HepG2 (cell line): ENCODE measurements at regions not wholly inside any gene's neighbourhood (a gene's known extent, or its start where the extent isn't known, plus 50 kb on each side); places are given as distances from the start of the nearest gene placed in this dataset.

Source experiments
- ATAC-seq: fragments of 200-7000 bp; cut with Tn5 transposase; 3 replicates; pipeline ENCODE4 v1.9.1; 2020; ENCODE audit warnings: mild to moderate bottlenecking, moderate library complexity
- BruUV-seq: library from RNA; stranded (reverse); fragments of 400-500 nt; replicated peaks from 2 replicates; lab custom pipeline; 2021; lab: Mats Ljungman, UMichigan
- CTCF ChIA-PET: fragments of 300-600 bp; formaldehyde crosslinking; extraction: SDS; loops from one replicate; lab custom pipeline; 2021; ENCODE audit warnings: low total read pairs, inconsistent platforms, low intra/inter-chr PET ratio; lab: Yijun Ruan, JAX
- POLR2A ChIA-PET: fragments of 350-600 bp; sonication (Branson Sonifier 250); formaldehyde crosslinking; loops from one replicate; lab custom pipeline; 2020; ENCODE audit warnings: antibody characterized with exemption, inconsistent platforms; lab: Yijun Ruan, JAX
- DNase-seq: peaks from one replicate; pipeline ENCODE4 v3.0.0-alpha.2; 2015; ENCODE audit warnings: low spot score
- FAIRE-seq: peaks from 3 replicates; lab custom pipeline; 2011; peaks lifted over from hg19 to GRCh38; lab: Jason Lieb, UNC
- H2AFZ ChIP-seq: one replicate; pipeline ENCODE4 v1.6.1; 2011; ENCODE audit warnings: low read length, inconsistent platforms
- H3K27ac ChIP-seq: fragments of 300-600 bp; 3 replicates; pipeline ENCODE4 v1.8.0; 2011; ENCODE audit warnings: mixed run types, mild to moderate bottlenecking, mixed read lengths, low read length, inconsistent platforms; ENCODE audit not compliant: insufficient read depth; ENCODE audit errors: extremely low read length
- H3K27me3 ChIP-seq, 2 experiments: fragments of 200-600 bp in 1 of 2; 2 replicates in 1 of 2; 3 replicates in 1 of 2; pipeline versions ENCODE4 v1.6.0 to v1.8.0; 2011; ENCODE audit warnings: low read length in 2 of 2, mild to moderate bottlenecking in 2 of 2, moderate library complexity in 2 of 2, inconsistent platforms in 1 of 2; ENCODE audit not compliant: insufficient read depth in 2 of 2, control insufficient read depth in 1 of 2
- H3K36me3 ChIP-seq, 2 experiments: fragments of 200-600 bp in 1 of 2; replicated peaks in 1 of 2; 2 replicates in 1 of 2; 3 replicates in 1 of 2; pipeline versions ENCODE4 v1.5.1 to v1.8.0; 2011; ENCODE audit warnings: low read length in 2 of 2, inconsistent platforms in 1 of 2; ENCODE audit not compliant: insufficient read depth in 2 of 2, control insufficient read depth in 1 of 2
- H3K4me1 ChIP-seq: 2 replicates; pipeline ENCODE4 v1.5.1; 2012; ENCODE audit warnings: low read length, inconsistent platforms; ENCODE audit not compliant: insufficient read depth
- H3K4me2 ChIP-seq: 2 replicates; pipeline ENCODE4 v1.6.0; 2011; ENCODE audit warnings: low read depth, low read length, inconsistent platforms
- H3K4me3 ChIP-seq, 3 experiments: fragments of 200-600 bp in 1 of 3; sonication (generic), shearing (Covaris generic) in 1 of 3; replicated peaks in 1 of 3; 2 replicates each; pipeline ENCODE4 v1.5.1; 2011 to 2016; ENCODE audit warnings: low read length in 3 of 3, inconsistent platforms in 2 of 3, low read depth in 2 of 3, mild to moderate bottlenecking in 2 of 3, control low read depth in 1 of 3, mixed read lengths in 1 of 3; ENCODE audit not compliant: insufficient read depth in 1 of 3
- H3K79me2 ChIP-seq: one replicate; pipeline ENCODE4 v1.6.1; 2011; ENCODE audit warnings: low read length, inconsistent platforms; ENCODE audit not compliant: insufficient read depth
- H3K9ac ChIP-seq: 2 replicates; pipeline ENCODE4 v1.6.0; 2011; ENCODE audit warnings: mild to moderate bottlenecking, low read depth, low read length, inconsistent platforms; ENCODE audit not compliant: insufficient read depth
- H3K9me3 ChIP-seq: 2 replicates; pipeline ENCODE4 v1.5.1; 2012; ENCODE audit warnings: mild to moderate bottlenecking, low read length
- H4K20me1 ChIP-seq: 2 replicates; pipeline ENCODE4 v1.6.0; 2011; ENCODE audit warnings: inconsistent platforms, mild to moderate bottlenecking, low read length, moderate library complexity; ENCODE audit not compliant: insufficient read depth
- HOXA3 ChIP-seq: sonication (generic); formaldehyde crosslinking; IDR thresholded peaks from 2 replicates; pipeline ENCODE4 v1.5.0; 2020; ENCODE audit warnings: missing genetic modification reagents
- KLF16 ChIP-seq, 2 experiments: sonication (generic) in 1 of 2; formaldehyde crosslinking in 1 of 2; IDR thresholded peaks; 2 replicates each; pipeline versions ENCODE4 v1.6.1 to v1.8.0; 2016 to 2023; ENCODE audit warnings: missing genetic modification reagents in 2 of 2, missing compliant biosample characterization in 1 of 2
- NCOA5 ChIP-seq: sonication (generic); formaldehyde crosslinking; IDR thresholded peaks from 2 replicates; pipeline ENCODE4 v1.4.0; 2020; ENCODE audit warnings: missing genetic modification reagents
- NFE2 ChIP-seq: sonication (generic); formaldehyde crosslinking; IDR thresholded peaks from 2 replicates; pipeline ENCODE4 v1.4.0; 2020; ENCODE audit warnings: missing genetic modification reagents
- RFX5 ChIP-seq: IDR thresholded peaks from 2 replicates; pipeline ENCODE4 v1.6.1; 2011; ENCODE audit warnings: low read depth, low read length, improper control_type of control experiment
- SIN3B ChIP-seq: fragments of 150-350 bp; IDR thresholded peaks from 2 replicates; pipeline ENCODE4 v1.6.1; 2014; ENCODE audit warnings: low read length
- ZFY ChIP-seq: sonication (generic); formaldehyde crosslinking; IDR thresholded peaks from 2 replicates; pipeline ENCODE4 v1.4.0; 2020; ENCODE audit warnings: missing genetic modification reagents
- ZNF616 ChIP-seq: sonication (generic); formaldehyde crosslinking; IDR thresholded peaks from 2 replicates; pipeline ENCODE4 v1.5.0; 2020; ENCODE audit warnings: low read depth, mild to moderate bottlenecking, missing genetic modification reagents
- in situ Hi-C: cut with HindIII; loops from 2 replicates; pipeline ENCODE4 v1.10.0; 2017; ENCODE audit warnings: low pct_unique_long_range_greater_than_20kb; ENCODE audit not compliant: extremely low pct_ligation_motif_present
- intact Hi-C: fragments of 100-400 bp; cut with micrococcal nuclease; formaldehyde crosslinking; loops from one replicate; pipeline ENCODE4 v1.10.0; 2022; ENCODE audit not compliant: unreplicated experiment
- TF ChIP-seq, protein P1 (sequence below): sonication (generic); formaldehyde crosslinking; conservative IDR thresholded peaks from 2 replicates; pipeline ENCODE4 v1.8.0; 2022; ENCODE audit warnings: low read depth, missing genetic modification reagents
- TF ChIP-seq, protein P2 (sequence below): sonication (generic); formaldehyde crosslinking; conservative IDR thresholded peaks from 2 replicates; pipeline ENCODE4 v1.8.1; 2023; ENCODE audit warnings: missing genetic modification reagents
- TF ChIP-seq, protein P3 (sequence below): sonication (generic); formaldehyde crosslinking; IDR thresholded peaks from 2 replicates; pipeline ENCODE4 v1.4.0; 2020; ENCODE audit warnings: missing genetic modification reagents
- TF ChIP-seq, protein P4 (sequence below): sonication (generic); formaldehyde crosslinking; conservative IDR thresholded peaks from 2 replicates; pipeline ENCODE4 v1.4.0; 2020; ENCODE audit warnings: missing genetic modification reagents
- TF ChIP-seq, protein P5 (sequence below): sonication (generic); formaldehyde crosslinking; IDR thresholded peaks from 2 replicates; pipeline ENCODE4 v1.5.0; 2020; ENCODE audit warnings: mild to moderate bottlenecking, low read depth, missing genetic modification reagents, borderline replicate concordance

DNA sequence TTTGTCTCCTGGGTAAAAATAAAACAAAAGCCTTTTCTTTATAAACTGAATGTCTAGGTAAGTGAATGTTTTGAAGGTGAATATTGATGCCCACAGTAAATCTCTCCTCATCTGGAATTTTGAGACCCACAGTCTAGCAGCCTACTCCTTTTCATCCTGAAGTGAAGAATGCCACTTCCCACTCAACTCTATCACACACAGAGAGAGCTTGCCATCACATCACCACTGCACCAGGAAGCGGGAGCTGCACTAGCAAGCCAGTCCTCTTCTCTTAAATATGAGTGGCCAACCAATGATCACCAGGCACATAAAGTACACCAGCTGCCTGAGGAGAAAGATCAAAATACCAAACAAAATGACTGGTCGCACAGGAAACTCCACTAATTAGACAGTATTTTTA is 140.8 kb downstream of the MRPL39 start (continued):
- TF ChIP-seq, protein P1, sequence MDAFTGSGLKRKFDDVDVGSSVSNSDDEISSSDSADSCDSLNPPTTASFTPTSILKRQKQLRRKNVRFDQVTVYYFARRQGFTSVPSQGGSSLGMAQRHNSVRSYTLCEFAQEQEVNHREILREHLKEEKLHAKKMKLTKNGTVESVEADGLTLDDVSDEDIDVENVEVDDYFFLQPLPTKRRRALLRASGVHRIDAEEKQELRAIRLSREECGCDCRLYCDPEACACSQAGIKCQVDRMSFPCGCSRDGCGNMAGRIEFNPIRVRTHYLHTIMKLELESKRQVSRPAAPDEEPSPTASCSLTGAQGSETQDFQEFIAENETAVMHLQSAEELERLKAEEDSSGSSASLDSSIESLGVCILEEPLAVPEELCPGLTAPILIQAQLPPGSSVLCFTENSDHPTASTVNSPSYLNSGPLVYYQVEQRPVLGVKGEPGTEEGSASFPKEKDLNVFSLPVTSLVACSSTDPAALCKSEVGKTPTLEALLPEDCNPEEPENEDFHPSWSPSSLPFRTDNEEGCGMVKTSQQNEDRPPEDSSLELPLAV (CRISPR knock-in tag), result no peak

DNA sequence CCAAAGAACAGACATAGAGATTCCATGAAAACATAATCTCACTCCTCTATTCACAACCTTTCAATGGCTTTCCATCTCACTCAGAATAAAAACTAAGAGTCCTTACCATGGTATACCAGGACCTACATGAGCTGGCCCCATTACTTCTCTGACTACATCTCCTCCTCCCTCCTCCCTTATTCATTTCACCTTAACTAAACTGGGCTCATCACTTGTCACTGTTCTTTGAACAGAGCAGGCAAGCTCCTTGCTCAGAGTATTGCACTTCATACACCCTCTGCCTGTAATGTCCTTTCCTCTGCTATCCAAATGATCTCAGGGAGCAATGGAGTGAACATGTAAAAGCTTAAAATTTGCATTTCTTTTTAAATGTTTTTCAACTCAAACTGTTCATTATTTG is 142.0 kb downstream of the MRPL39 start:
- in situ Hi-C loops, result no loop called here
- Histone ChIP-seq H2AFZ (no peak overlapping the region), H3K36me3 (no peaks in the 10 kb centered on the region), H3K27ac (no peak overlapping the region), H3K4me3 (no peak overlapping the region), H3K4me2 (no peak overlapping the region), H3K79me2 (no peaks in the 10 kb centered on the region), H3K4me1 (no peaks in the 10 kb centered on the region), H3K27me3 (no peaks in the 10 kb centered on the region), H3K9ac (no peak overlapping the region), H3K9me3 (peaks cover 97% of the 10 kb centered on the region), H4K20me1 (no peaks in the 10 kb centered on the region)
- DNase-seq (no peak), ATAC-seq (no peak), FAIRE-seq (no peak)
- no TSS peak for BruUV-seq
- intact Hi-C loops, result no loop called here
- POLR2A ChIA-PET, result no interaction called here
- CTCF ChIA-PET, result no interaction called here
- TF ChIP-seq HOXA3 (CRISPR knock-in tag), result no peak
- TF ChIP-seq KLF16 (CRISPR knock-in tag; IDR thresholded peaks at IDR 0.05), result no peak
- no peak for TF ChIP-seq NFE2 (CRISPR knock-in tag)
- TF ChIP-seq, protein P2, sequence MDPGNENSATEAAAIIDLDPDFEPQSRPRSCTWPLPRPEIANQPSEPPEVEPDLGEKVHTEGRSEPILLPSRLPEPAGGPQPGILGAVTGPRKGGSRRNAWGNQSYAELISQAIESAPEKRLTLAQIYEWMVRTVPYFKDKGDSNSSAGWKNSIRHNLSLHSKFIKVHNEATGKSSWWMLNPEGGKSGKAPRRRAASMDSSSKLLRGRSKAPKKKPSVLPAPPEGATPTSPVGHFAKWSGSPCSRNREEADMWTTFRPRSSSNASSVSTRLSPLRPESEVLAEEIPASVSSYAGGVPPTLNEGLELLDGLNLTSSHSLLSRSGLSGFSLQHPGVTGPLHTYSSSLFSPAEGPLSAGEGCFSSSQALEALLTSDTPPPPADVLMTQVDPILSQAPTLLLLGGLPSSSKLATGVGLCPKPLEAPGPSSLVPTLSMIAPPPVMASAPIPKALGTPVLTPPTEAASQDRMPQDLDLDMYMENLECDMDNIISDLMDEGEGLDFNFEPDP, result no peak
- TF ChIP-seq, protein P3, sequence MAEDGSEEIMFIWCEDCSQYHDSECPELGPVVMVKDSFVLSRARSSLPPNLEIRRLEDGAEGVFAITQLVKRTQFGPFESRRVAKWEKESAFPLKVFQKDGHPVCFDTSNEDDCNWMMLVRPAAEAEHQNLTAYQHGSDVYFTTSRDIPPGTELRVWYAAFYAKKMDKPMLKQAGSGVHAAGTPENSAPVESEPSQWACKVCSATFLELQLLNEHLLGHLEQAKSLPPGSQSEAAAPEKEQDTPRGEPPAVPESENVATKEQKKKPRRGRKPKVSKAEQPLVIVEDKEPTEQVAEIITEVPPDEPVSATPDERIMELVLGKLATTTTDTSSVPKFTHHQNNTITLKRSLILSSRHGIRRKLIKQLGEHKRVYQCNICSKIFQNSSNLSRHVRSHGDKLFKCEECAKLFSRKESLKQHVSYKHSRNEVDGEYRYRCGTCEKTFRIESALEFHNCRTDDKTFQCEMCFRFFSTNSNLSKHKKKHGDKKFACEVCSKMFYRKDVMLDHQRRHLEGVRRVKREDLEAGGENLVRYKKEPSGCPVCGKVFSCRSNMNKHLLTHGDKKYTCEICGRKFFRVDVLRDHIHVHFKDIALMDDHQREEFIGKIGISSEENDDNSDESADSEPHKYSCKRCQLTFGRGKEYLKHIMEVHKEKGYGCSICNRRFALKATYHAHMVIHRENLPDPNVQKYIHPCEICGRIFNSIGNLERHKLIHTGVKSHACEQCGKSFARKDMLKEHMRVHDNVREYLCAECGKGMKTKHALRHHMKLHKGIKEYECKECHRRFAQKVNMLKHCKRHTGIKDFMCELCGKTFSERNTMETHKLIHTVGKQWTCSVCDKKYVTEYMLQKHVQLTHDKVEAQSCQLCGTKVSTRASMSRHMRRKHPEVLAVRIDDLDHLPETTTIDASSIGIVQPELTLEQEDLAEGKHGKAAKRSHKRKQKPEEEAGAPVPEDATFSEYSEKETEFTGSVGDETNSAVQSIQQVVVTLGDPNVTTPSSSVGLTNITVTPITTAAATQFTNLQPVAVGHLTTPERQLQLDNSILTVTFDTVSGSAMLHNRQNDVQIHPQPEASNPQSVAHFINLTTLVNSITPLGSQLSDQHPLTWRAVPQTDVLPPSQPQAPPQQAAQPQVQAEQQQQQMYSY (CRISPR knock-in tag), result no peak
- TF ChIP-seq RFX5, result no peak
- TF ChIP-seq NCOA5, result no peak
- no peak for TF ChIP-seq ZNF616 (CRISPR knock-in tag)
- TF ChIP-seq, protein P4, sequence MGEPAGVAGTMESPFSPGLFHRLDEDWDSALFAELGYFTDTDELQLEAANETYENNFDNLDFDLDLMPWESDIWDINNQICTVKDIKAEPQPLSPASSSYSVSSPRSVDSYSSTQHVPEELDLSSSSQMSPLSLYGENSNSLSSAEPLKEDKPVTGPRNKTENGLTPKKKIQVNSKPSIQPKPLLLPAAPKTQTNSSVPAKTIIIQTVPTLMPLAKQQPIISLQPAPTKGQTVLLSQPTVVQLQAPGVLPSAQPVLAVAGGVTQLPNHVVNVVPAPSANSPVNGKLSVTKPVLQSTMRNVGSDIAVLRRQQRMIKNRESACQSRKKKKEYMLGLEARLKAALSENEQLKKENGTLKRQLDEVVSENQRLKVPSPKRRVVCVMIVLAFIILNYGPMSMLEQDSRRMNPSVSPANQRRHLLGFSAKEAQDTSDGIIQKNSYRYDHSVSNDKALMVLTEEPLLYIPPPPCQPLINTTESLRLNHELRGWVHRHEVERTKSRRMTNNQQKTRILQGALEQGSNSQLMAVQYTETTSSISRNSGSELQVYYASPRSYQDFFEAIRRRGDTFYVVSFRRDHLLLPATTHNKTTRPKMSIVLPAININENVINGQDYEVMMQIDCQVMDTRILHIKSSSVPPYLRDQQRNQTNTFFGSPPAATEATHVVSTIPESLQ (CRISPR knock-in tag), result no peak
- no peak for TF ChIP-seq ZFY (CRISPR knock-in tag)
- no peak for TF ChIP-seq SIN3B
- TF ChIP-seq, protein P5, sequence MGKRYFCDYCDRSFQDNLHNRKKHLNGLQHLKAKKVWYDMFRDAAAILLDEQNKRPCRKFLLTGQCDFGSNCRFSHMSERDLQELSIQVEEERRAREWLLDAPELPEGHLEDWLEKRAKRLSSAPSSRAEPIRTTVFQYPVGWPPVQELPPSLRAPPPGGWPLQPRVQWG (CRISPR knock-in tag), result no peak
